Astrocyte (in vitro differentiated cells and primary cell): ENCODE measurements at regions not wholly inside any gene's neighbourhood (a gene's known extent, or its start where the extent isn't known, plus 50 kb on each side); places are given as distances from the start of the nearest gene placed in this dataset.

Source experiments
- EZH2 ChIP-seq: IDR thresholded peaks from 2 replicates; pipeline ENCODE4 v1.6.1; 2012; ENCODE audit warnings: mild to moderate bottlenecking, low read length, inconsistent platforms; ENCODE audit not compliant: insufficient read depth
- TF ChIP-seq, protein P1 (sequence below): IDR thresholded peaks from 2 replicates; pipeline ENCODE4 v1.5.1; 2011; ENCODE audit warnings: low read depth, mild to moderate bottlenecking, inconsistent platforms, low read length, moderate library complexity; ENCODE audit not compliant: insufficient read depth

DNA sequence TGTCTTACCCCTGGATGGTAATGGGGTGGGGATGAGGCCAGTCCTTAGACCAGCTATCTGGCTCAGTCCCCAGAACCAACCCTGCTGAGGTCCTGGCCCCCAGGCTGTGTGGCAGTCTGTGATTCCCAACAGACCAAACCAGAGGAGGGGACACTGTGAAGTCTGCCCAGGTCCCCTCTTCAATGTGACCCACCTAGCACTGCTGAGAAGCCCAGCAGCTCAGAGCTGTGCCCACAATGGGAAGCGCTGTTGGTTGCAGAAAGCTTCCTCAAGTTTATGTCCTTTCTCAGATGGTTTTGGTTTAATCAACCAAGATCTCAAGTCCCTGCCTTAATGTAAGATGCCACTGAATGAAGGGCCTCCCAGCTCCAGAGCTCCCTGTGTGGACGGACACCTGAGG, 114.7 kb upstream of the IGLL5 start:
- TF ChIP-seq, protein P1, sequence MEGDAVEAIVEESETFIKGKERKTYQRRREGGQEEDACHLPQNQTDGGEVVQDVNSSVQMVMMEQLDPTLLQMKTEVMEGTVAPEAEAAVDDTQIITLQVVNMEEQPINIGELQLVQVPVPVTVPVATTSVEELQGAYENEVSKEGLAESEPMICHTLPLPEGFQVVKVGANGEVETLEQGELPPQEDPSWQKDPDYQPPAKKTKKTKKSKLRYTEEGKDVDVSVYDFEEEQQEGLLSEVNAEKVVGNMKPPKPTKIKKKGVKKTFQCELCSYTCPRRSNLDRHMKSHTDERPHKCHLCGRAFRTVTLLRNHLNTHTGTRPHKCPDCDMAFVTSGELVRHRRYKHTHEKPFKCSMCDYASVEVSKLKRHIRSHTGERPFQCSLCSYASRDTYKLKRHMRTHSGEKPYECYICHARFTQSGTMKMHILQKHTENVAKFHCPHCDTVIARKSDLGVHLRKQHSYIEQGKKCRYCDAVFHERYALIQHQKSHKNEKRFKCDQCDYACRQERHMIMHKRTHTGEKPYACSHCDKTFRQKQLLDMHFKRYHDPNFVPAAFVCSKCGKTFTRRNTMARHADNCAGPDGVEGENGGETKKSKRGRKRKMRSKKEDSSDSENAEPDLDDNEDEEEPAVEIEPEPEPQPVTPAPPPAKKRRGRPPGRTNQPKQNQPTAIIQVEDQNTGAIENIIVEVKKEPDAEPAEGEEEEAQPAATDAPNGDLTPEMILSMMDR = no peak
- no peak for TF ChIP-seq EZH2
